Subcutaneous abdominal adipose tissue (tissue), 5 donors: ENCODE measurements at regions not wholly inside any gene's neighbourhood (a gene's known extent, or its start where the extent isn't known, plus 50 kb on each side); places are given as distances from the start of the nearest gene placed in this dataset.
"Not testable (repeated sequence)": the region's sequence is repeated elsewhere in the genome, so short reads cannot be mapped to it uniquely, and the experiment has no call there.

Experiments
- H3K27ac ChIP-seq: one replicate; pipeline ENCODE4 v1.7.0; 2013; ENCODE audit warnings: low read depth, mild to moderate bottlenecking, inconsistent platforms, low read length, moderate library complexity
- H3K27me3 ChIP-seq, 5 donors: one replicate each; pipeline ENCODE4 v1.7.0; 2013; ENCODE audit warnings: low read length in 5 of 5, inconsistent platforms in 1 of 5; ENCODE audit not compliant: control insufficient read depth in 5 of 5, insufficient read depth in 4 of 5
- H3K36me3 ChIP-seq, 5 donors: one replicate each; pipeline ENCODE4 v1.7.0; 2013; ENCODE audit warnings: low read length in 5 of 5; ENCODE audit not compliant: control insufficient read depth in 5 of 5, insufficient read depth in 5 of 5
- H3K4me1 ChIP-seq, 5 donors: one replicate each; pipeline ENCODE4 v1.7.0; 2013; ENCODE audit warnings: low read length in 5 of 5, mild to moderate bottlenecking in 3 of 5, moderate library complexity in 1 of 5; ENCODE audit not compliant: control insufficient read depth in 5 of 5, insufficient read depth in 5 of 5
- H3K4me3 ChIP-seq, 5 donors: one replicate each; pipeline ENCODE4 v1.7.0; 2013; ENCODE audit warnings: low read length in 5 of 5, low read depth in 1 of 5
- H3K9ac ChIP-seq, 5 donors: one replicate each; pipeline ENCODE4 v1.7.0; 2013; ENCODE audit warnings: low read length in 5 of 5, mild to moderate bottlenecking in 4 of 5, moderate library complexity in 3 of 5
- H3K9me3 ChIP-seq, 5 donors: one replicate each; pipeline ENCODE4 v1.7.0; 2013; ENCODE audit warnings: low read length in 5 of 5; ENCODE audit not compliant: control insufficient read depth in 5 of 5
- donor health status: healthy.
- donor health status: healthy.
- donor health status: healthy.
- donor health status: healthy.
- donor health status: healthy.

DNA sequence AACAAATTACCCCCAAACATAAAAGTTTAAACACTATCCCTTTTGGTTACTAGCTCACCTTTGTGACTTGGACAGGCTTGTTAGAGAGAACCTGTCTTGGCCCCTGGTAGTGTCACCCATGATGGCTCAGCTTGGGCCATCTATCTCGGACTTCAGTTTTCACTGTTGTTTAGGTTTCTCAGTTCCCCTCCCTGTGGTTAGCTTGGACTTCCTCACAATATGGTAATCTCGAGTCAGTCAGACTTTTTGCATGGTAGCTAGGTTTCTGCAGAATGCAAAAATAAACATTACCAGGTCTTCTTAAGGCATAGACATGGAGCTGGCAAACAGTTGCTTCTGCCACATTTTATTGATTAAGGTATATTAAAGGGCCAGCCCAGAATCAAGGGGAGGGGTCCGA is 324.3 kb upstream of the RORB start:
- H3K9ac ChIP-seq, result no peak overlapping the region

GRCh38 chr9:74173284-74173683 is 323.9 kb upstream of the RORB start:
- H3K27ac ChIP-seq, result no peak overlapping the region

More for the DNA sequence above, 324.3 kb upstream of the RORB start:
- H3K36me3 ChIP-seq, result no peaks in the 10 kb centered on the region
- H3K27ac ChIP-seq, result no peak overlapping the region
- peaks cover 0 to 3% (median 0%) of the 10 kb centered on the region in 5 donors for H3K9me3 ChIP-seq
- no peaks in the 10 kb centered on the region for H3K4me1 ChIP-seq
- H3K4me3 ChIP-seq, result no peak overlapping the region
- no peaks in the 10 kb centered on the region for H3K27me3 ChIP-seq

GRCh38 chr9:74197771-74198170 is 299.4 kb upstream of the RORB start:
- H3K9me3 ChIP-seq, H3K27ac ChIP-seq: not testable (repeated sequence)

More at GRCh38 chr9:74173284-74173683, 323.9 kb upstream of the RORB start:
- Histone ChIP-seq H3K36me3 (no peaks in the 10 kb centered on the region), H3K4me1 (no peaks in the 10 kb centered on the region), H3K9ac (no peak overlapping the region), H3K27me3 (no peaks in the 10 kb centered on the region), H3K9me3 (peaks cover 0 to 3% (median 0%) of the 10 kb centered on the region in 5 donors), H3K4me3 (no peak overlapping the region)

DNA sequence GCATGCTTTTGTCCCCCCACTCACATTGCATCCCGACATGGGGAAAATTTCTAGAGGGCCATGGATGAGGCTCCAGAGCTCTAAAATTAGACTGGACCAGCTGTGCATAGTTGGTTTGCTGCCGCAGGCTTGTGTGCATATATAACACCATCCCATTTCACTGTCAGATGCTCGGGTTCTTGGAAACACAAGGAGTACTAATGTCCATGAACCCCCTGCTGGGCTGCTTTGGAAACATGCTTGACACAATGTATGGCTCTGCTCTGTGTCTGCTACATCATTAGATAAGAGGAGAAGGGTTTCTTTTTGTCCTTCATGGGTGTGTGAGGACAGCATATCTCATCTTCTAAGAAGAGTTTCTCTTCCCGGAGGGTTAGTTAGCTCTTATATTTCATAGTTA is 292.1 kb upstream of the RORB start:
- H3K36me3 ChIP-seq, result no peaks in the 10 kb centered on the region

More at GRCh38 chr9:74197771-74198170, 299.4 kb upstream of the RORB start:
- H3K9ac ChIP-seq, H3K4me3 ChIP-seq, H3K27me3 ChIP-seq, H3K36me3 ChIP-seq, H3K4me1 ChIP-seq: not testable (repeated sequence)

DNA sequence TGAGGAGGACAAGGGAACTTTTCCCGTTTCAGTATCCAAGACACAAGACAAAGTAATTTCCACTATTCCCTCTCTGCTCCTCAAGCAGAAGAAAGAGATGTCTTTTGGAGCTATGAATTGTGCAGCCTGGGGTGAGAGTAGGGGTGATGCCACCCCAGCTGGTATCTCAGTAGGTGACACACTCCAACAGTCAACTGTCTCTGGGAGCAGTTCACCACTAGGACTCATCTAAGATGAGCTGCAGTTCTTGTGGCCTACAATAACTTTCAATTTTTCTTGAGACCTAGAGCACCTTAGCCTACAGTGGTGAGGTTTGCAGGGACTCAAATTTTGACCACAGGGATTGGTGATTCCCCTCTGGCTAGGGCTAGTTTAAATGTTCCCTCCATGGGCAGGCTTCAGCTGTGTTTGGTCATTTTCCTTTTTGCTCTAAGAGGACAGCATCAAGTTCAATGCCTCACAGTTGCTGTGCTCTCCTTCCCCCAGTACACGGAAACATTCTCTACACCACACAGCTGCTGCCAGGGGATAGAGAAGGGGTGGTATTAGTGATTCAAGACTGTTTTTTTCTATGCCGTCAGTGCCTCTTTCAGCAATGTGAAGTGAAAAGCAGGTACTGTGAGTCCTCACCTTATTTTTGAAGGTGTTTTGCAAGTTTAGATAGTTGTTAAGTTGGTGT is 278.6 kb upstream of the RORB start:
- no peaks in the 10 kb centered on the region for H3K4me1 ChIP-seq
- no peaks in the 10 kb centered on the region for H3K36me3 ChIP-seq
- H3K4me3 ChIP-seq, result no peak overlapping the region
- no peaks in the 10 kb centered on the region for H3K9me3 ChIP-seq
- no peak overlapping the region for H3K27ac ChIP-seq
- H3K9ac ChIP-seq, result no peak overlapping the region
- H3K27me3 ChIP-seq, result no peaks in the 10 kb centered on the region

More for the DNA sequence above, 292.1 kb upstream of the RORB start:
- no peak overlapping the region for H3K9ac ChIP-seq
- H3K27ac ChIP-seq, result no peak overlapping the region
- H3K27me3 ChIP-seq, result no peaks in the 10 kb centered on the region
- no peak overlapping the region for H3K4me3 ChIP-seq
- H3K9me3 ChIP-seq, result no peaks in the 10 kb centered on the region
- no peaks in the 10 kb centered on the region for H3K4me1 ChIP-seq

- no peak overlapping the region for H3K9ac ChIP-seq
- H3K9me3 ChIP-seq, result no peaks in the 10 kb centered on the region
- no peaks in the 10 kb centered on the region for H3K27me3 ChIP-seq
- no peak overlapping the region for H3K27ac ChIP-seq
- no peaks in the 10 kb centered on the region for H3K36me3 ChIP-seq
- no peak overlapping the region for H3K4me3 ChIP-seq
- H3K4me1 ChIP-seq, result no peaks in the 10 kb centered on the region
Measured at GRCh38 chr9:74220327-74220726, 276.8 kb upstream of the RORB start.

DNA sequence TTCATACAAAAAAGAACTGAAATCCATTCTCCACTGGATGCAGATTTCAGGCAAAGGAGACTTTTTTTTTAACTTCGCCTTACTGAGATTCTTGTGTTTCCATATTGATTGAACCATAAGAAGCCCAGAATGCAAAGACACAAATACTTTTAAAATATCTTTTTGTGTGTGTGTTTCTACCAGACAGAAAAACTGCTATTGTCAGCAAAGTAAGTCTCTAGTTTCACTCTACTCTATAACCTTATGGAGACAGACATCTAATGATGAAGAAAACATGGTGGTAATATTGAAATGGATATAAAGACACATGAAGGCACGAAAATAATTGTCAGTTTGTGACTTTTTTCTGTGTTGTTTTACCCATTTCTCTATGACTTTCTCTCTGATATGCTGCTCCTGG is 260.3 kb upstream of the RORB start:
- H3K9me3 ChIP-seq, result no peaks in the 10 kb centered on the region
- H3K36me3 ChIP-seq, result no peaks in the 10 kb centered on the region
- H3K4me3 ChIP-seq, result no peak overlapping the region
- no peak overlapping the region for H3K27ac ChIP-seq
- H3K9ac ChIP-seq, result no peak overlapping the region
- H3K27me3 ChIP-seq, result no peaks in the 10 kb centered on the region
- no peaks in the 10 kb centered on the region for H3K4me1 ChIP-seq

DNA sequence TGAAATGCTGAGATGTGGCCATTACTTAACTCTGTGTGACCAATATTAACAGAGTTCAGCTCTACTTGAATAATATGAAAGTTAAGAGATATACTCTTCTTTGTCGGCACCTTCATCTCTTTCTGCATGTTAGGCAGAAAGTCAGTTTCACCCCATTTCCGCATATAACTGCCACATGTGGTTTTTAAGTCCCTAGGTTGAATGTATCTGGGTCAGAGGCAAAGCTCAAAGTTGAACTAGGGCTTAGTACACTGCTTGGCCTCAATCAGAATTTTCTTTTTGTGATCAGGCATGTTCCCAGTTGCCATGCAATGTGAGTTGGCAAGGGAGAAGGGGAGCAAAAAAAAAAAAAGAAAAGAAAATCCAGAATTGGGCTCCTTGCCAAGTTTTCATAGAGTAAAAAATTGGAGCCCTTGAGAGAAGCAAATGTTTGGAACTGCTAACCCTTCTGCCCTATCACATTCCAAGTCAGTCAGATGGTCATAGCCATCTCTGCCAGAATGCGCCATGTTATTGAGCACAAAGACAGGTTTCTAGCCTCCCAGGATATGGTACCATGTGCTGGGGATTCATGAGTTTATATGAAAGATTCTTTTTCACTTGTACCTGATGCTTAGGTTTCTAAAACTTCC is 251.2 kb upstream of the RORB start:
- no peak overlapping the region for H3K9ac ChIP-seq
- H3K36me3 ChIP-seq, result no peaks in the 10 kb centered on the region
- H3K27ac ChIP-seq, result no peak overlapping the region
- peak overlapping the region in 1 of 5 donors; percentile 11 for H3K4me3 ChIP-seq
- peaks cover 0 to 21% (median 0%) of the 10 kb centered on the region in 5 donors for H3K9me3 ChIP-seq
- peaks cover 0 to 9% (median 0%) of the 10 kb centered on the region in 5 donors for H3K4me1 ChIP-seq
- no peaks in the 10 kb centered on the region for H3K27me3 ChIP-seq

DNA sequence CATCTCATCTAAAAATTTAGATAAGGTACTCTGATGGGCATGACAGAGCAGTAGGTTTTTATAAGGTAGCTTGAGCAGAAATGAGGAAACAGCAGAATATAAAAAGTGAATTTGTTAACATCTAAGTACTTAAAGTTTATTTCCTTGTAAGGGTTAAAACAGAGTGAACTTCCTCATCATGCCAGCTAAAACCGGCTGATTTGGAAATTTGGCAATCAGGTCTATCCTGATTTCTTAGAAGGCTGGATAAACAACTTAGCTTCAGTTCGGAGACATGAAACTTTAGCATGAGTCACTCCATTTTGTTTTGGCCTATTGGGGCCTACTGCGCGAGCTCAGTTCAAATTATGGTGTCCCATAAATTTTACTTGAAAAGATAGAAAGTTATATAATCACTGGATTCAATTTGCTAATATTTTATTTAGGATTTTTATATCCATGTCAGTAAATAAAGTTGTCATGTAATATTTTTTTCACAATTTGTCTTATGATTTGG is 241.6 kb upstream of the RORB start:
- H3K27me3 ChIP-seq, result no peaks in the 10 kb centered on the region
- no peaks in the 10 kb centered on the region for H3K36me3 ChIP-seq
- H3K27ac ChIP-seq, result no peak overlapping the region
- H3K4me1 ChIP-seq, result no peaks in the 10 kb centered on the region
- H3K9ac ChIP-seq, result no peak overlapping the region
- no peaks in the 10 kb centered on the region for H3K9me3 ChIP-seq
- no peak overlapping the region for H3K4me3 ChIP-seq

DNA sequence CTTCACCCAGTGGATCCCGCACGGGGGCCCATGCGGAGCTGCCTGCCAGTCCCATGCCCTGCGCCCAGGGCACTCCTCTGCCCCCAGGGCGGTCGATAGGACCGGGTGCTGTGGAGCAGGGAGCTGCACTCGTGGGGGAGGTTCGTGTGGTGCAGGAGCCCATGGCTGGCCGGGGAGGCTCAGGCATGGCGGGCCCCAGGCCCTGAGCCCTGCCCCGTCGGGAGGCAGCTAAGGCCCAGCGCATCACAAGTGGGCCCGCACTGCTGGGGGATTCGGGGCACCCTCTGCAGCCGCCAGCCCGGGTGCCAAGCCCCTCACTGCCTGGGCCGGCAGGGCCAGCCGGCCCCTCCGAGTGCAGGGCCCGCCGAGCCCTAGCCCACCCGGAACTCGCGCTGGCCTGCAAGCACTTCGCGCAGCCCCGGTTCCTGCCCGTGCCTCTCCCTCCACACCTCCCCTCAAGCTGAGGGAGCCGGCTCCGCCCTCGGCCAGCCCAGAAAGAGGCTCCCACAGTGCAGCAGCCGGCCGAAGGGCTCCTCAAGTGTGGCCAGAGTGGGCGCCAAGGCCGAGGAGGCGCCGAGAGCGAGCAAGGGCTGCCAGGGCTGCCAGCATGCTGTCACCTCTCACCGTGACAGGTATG is 221.1 kb upstream of the RORB start:
- H3K4me1 ChIP-seq, result no peaks in the 10 kb centered on the region
- H3K36me3 ChIP-seq, result no peaks in the 10 kb centered on the region
- no peaks in the 10 kb centered on the region for H3K9me3 ChIP-seq
- H3K4me3 ChIP-seq, result no peak overlapping the region
- H3K9ac ChIP-seq, result no peak overlapping the region
- no peaks in the 10 kb centered on the region for H3K27me3 ChIP-seq
- H3K27ac ChIP-seq, result no peak overlapping the region
